ENCODE measurements at regions not wholly inside any gene's neighbourhood (a gene's known extent, or its start where the extent isn't known, plus 50 kb on each side); places are given as distances from the start of the nearest gene placed in this dataset.

DNA sequence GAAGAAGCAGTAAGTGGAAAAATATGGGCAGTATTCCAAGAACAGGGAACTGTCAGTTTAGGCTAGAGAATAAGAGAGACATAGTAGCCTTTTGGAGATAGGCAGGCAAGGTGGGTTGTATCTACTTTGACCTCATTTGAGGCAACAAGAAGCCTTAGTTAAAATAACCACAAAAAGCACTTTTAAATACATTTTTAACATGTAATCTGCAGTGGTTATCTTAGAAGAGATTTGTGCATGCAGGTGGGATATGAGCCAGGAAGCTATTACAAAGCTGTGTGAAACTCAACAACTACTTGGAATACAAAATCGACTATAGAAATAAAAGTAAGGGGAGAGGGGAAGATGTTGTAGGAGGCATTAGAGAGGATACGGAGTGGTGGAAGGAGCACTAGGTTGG, 143.7 kb upstream of the MCHR2 start:
- H3K36me3 ChIP-seq (ENCODE audit: control insufficient read depth, insufficient read depth, low read length), result no peaks in the 10 kb centered on the region
- no peaks in the 10 kb centered on the region for H3K9me3 ChIP-seq
- intact Hi-C loops (cut with micrococcal nuclease; ENCODE audit: unreplicated experiment), result no loop called here
- DNase-seq, result no peak
- BruUV-seq (replicated peaks), result no TSS peak
- TF ChIP-seq, protein P1, sequence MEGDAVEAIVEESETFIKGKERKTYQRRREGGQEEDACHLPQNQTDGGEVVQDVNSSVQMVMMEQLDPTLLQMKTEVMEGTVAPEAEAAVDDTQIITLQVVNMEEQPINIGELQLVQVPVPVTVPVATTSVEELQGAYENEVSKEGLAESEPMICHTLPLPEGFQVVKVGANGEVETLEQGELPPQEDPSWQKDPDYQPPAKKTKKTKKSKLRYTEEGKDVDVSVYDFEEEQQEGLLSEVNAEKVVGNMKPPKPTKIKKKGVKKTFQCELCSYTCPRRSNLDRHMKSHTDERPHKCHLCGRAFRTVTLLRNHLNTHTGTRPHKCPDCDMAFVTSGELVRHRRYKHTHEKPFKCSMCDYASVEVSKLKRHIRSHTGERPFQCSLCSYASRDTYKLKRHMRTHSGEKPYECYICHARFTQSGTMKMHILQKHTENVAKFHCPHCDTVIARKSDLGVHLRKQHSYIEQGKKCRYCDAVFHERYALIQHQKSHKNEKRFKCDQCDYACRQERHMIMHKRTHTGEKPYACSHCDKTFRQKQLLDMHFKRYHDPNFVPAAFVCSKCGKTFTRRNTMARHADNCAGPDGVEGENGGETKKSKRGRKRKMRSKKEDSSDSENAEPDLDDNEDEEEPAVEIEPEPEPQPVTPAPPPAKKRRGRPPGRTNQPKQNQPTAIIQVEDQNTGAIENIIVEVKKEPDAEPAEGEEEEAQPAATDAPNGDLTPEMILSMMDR (IDR thresholded peaks at IDR 0.05; ENCODE audit: insufficient read depth in 1 of 2, low read depth in 1 of 2, low read length in 1 of 2, severe bottlenecking in 1 of 2, unreplicated experiment in 1 of 2), result no peak
- H3K27me3 ChIP-seq (replicated peaks; ENCODE audit: control insufficient read depth, insufficient read depth, low read length), result no peaks in the 10 kb centered on the region
- H3K4me1 ChIP-seq, result no peaks in the 10 kb centered on the region
- Mint-ChIP-seq H3K4me3 (ENCODE audit: unreplicated experiment) (no peak overlapping the region), H3K36me3 (ENCODE audit: insufficient read depth, unreplicated experiment) (no peaks in the 10 kb centered on the region), H3K27me3 (ENCODE audit: insufficient read depth, unreplicated experiment) (no peaks in the 10 kb centered on the region), H3K27ac (ENCODE audit: unreplicated experiment) (no peak overlapping the region), H3K9me3 (ENCODE audit: unreplicated experiment) (no peaks in the 10 kb centered on the region), H3K4me1 (ENCODE audit: low read depth, unreplicated experiment) (peaks cover 6% of the 10 kb centered on the region)
- POLR2A ChIA-PET, result no interaction called here
- CTCF ChIA-PET, result no interaction called here
- H3K4me3 ChIP-seq (ENCODE audit: low read depth, low read length), result no peak overlapping the region

DNA sequence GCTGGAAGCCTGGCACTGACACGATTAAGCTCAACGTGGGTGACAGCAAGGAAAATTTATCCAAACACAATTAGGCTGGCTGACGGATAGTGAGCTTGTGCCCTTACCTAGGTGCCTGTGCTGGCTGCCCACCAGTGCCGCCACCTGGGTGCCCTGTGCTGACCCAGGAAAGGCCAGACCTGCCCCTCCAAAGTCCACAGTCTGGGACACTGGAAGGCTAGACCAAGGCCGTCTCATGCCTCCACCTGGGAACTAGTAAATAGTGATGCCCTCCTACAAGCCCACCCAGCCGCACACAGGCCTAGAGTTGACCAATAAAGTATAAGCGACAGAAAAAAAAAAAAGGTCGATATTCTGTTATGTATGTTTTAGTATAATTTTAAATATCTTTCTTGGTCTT, 142.6 kb upstream of the MCHR2 start:
- no peak overlapping the region for H3K27ac Mint-ChIP-seq (ENCODE audit: unreplicated experiment)

GRCh38 chr6:100135977-100136376, 142.0 kb upstream of the MCHR2 start:
- no TSS peak for BruUV-seq (replicated peaks)
- no peak overlapping the region for H3K4me3 ChIP-seq (ENCODE audit: low read depth, low read length)
- H3K27me3 Mint-ChIP-seq (ENCODE audit: insufficient read depth, unreplicated experiment), result no peaks in the 10 kb centered on the region
- H3K4me3 Mint-ChIP-seq (ENCODE audit: unreplicated experiment), result no peak overlapping the region
- H3K36me3 Mint-ChIP-seq (ENCODE audit: insufficient read depth, unreplicated experiment), result peaks cover 5% of the 10 kb centered on the region
- intact Hi-C loops (cut with micrococcal nuclease; ENCODE audit: unreplicated experiment), result no loop called here
- no peaks in the 10 kb centered on the region for H3K27me3 ChIP-seq (replicated peaks; ENCODE audit: control insufficient read depth, insufficient read depth, low read length)
- TF ChIP-seq, protein P1 (IDR thresholded peaks at IDR 0.05; ENCODE audit: insufficient read depth in 1 of 2, low read depth in 1 of 2, low read length in 1 of 2, severe bottlenecking in 1 of 2, unreplicated experiment in 1 of 2), result no peak
- ChIA-PET CTCF (no interaction called here), POLR2A (interaction anchor here (0.6 kb wide), 1 partner anchor 215 kb away, joined by 3 read pairs; no protein-coding TSS in a partner anchor)
- no peak for DNase-seq
- H3K27ac Mint-ChIP-seq (ENCODE audit: unreplicated experiment), result no peak overlapping the region
- no peaks in the 10 kb centered on the region for H3K36me3 ChIP-seq (ENCODE audit: control insufficient read depth, insufficient read depth, low read length)
- peaks cover 6% of the 10 kb centered on the region for H3K4me1 Mint-ChIP-seq (ENCODE audit: low read depth, unreplicated experiment)
- no peaks in the 10 kb centered on the region for H3K9me3 ChIP-seq
- H3K4me1 ChIP-seq, result no peaks in the 10 kb centered on the region
- H3K9me3 Mint-ChIP-seq (ENCODE audit: unreplicated experiment), result peaks cover 8% of the 10 kb centered on the region

More for the DNA sequence above, 142.6 kb upstream of the MCHR2 start:
- no peak for DNase-seq
- Mint-ChIP-seq H3K4me1 (ENCODE audit: low read depth, unreplicated experiment) (peaks cover 6% of the 10 kb centered on the region), H3K27me3 (ENCODE audit: insufficient read depth, unreplicated experiment) (no peaks in the 10 kb centered on the region), H3K4me3 (ENCODE audit: unreplicated experiment) (no peak overlapping the region), H3K9me3 (ENCODE audit: unreplicated experiment) (peaks cover 2% of the 10 kb centered on the region), H3K36me3 (ENCODE audit: insufficient read depth, unreplicated experiment) (peaks cover 3% of the 10 kb centered on the region)
- Histone ChIP-seq H3K27me3 (replicated peaks; ENCODE audit: control insufficient read depth, insufficient read depth, low read length) (no peaks in the 10 kb centered on the region), H3K9me3 (no peaks in the 10 kb centered on the region), H3K4me3 (ENCODE audit: low read depth, low read length) (no peak overlapping the region), H3K4me1 (no peaks in the 10 kb centered on the region), H3K36me3 (ENCODE audit: control insufficient read depth, insufficient read depth, low read length) (no peaks in the 10 kb centered on the region)
- TF ChIP-seq, protein P1 (IDR thresholded peaks at IDR 0.05; ENCODE audit: insufficient read depth in 1 of 2, low read depth in 1 of 2, low read length in 1 of 2, severe bottlenecking in 1 of 2, unreplicated experiment in 1 of 2), result no peak
- ChIA-PET CTCF (no interaction called here), POLR2A (interaction anchor here (0.6 kb wide), 1 partner anchor 214 kb away, joined by 3 read pairs; no protein-coding TSS in a partner anchor)
- intact Hi-C loops (cut with micrococcal nuclease; ENCODE audit: unreplicated experiment), result no loop called here
- no TSS peak for BruUV-seq (replicated peaks)
